Adrenal gland (tissue), 5 donors: ENCODE measurements at regions not wholly inside any gene's neighbourhood (a gene's known extent, or its start where the extent isn't known, plus 50 kb on each side); places are given as distances from the start of the nearest gene placed in this dataset.

Experiments
- POLR2A ChIP-seq, 2 donors: fragments of 450-650 bp; IDR thresholded peaks; one replicate each; pipeline ENCODE4 v1.6.1; 2017; ENCODE audit warnings: antibody characterized with exemption in 2 of 2, mild to moderate bottlenecking in 2 of 2, moderate library complexity in 1 of 2
- TF ChIP-seq, protein P1 (sequence below), 6 experiments: fragments of 450-650 bp in 4 of 6; fragments of 200-600 bp in 2 of 6; sonication (generic) in 1 of 6; IDR thresholded peaks; 1 replicate in 5 of 6; 2 replicates in 1 of 6; pipeline versions ENCODE4 v1.5.1 to v1.8.0; 2016 to 2021; ENCODE audit warnings: antibody characterized with exemption in 6 of 6, mild to moderate bottlenecking in 2 of 6, moderate library complexity in 1 of 6
- donor health status: DM: no; HTN: no; CAD: no.

DNA sequence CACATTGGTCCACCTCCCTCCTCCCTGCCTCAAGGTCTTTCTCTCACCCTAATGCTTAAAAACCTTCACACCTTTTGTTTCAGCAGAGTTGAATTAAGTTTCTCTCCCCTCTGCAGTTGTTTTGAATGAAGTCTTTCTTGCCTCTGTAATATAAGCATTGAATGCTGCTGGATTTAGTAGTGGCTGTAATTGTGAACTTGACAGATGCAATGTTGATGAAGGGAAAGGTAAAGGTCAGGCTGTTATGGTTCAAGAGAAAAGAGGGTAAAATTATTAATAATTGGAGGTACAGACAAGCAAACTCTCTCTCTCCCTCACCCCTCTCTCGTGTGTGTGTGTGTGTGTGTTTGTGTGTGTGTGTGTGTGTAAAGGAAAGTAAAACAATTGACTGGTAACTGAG lies 509.8 kb downstream of the AMY1C start:
- TF ChIP-seq, protein P1, sequence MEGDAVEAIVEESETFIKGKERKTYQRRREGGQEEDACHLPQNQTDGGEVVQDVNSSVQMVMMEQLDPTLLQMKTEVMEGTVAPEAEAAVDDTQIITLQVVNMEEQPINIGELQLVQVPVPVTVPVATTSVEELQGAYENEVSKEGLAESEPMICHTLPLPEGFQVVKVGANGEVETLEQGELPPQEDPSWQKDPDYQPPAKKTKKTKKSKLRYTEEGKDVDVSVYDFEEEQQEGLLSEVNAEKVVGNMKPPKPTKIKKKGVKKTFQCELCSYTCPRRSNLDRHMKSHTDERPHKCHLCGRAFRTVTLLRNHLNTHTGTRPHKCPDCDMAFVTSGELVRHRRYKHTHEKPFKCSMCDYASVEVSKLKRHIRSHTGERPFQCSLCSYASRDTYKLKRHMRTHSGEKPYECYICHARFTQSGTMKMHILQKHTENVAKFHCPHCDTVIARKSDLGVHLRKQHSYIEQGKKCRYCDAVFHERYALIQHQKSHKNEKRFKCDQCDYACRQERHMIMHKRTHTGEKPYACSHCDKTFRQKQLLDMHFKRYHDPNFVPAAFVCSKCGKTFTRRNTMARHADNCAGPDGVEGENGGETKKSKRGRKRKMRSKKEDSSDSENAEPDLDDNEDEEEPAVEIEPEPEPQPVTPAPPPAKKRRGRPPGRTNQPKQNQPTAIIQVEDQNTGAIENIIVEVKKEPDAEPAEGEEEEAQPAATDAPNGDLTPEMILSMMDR (IDR thresholded peaks at IDR 0.05), result no peak
- no peak for TF ChIP-seq POLR2A (IDR thresholded peaks at IDR 0.05)
